Cardiac fibroblast (primary cell): ENCODE measurements at regions not wholly inside any gene's neighbourhood (a gene's known extent, or its start where the extent isn't known, plus 50 kb on each side); places are given as distances from the start of the nearest gene placed in this dataset.
A peak's percentile ranks its signal among the peaks of the same experiment; 100 is the strongest.

ENCODE experiments used
- DNase-seq, 2 donors: peaks; one replicate each; pipeline versions ENCODE4 v3.0.0 to v3.0.0-alpha.2; 2010; ENCODE audit warnings: low read depth in 2 of 2
- H3K4me3 ChIP-seq, 2 donors: replicated peaks in 1 of 2; 1 replicate in 1 of 2; 2 replicates in 1 of 2; pipeline ENCODE4 v1.5.1; 2011; ENCODE audit warnings: low read depth in 2 of 2, low read length in 2 of 2, mild to moderate bottlenecking in 2 of 2, moderate library complexity in 1 of 2
- TF ChIP-seq, protein P1 (sequence below): IDR thresholded peaks from one replicate; pipeline ENCODE4 v1.5.1; 2011; ENCODE audit warnings: low read depth, mild to moderate bottlenecking, low read length, inconsistent platforms

DNA sequence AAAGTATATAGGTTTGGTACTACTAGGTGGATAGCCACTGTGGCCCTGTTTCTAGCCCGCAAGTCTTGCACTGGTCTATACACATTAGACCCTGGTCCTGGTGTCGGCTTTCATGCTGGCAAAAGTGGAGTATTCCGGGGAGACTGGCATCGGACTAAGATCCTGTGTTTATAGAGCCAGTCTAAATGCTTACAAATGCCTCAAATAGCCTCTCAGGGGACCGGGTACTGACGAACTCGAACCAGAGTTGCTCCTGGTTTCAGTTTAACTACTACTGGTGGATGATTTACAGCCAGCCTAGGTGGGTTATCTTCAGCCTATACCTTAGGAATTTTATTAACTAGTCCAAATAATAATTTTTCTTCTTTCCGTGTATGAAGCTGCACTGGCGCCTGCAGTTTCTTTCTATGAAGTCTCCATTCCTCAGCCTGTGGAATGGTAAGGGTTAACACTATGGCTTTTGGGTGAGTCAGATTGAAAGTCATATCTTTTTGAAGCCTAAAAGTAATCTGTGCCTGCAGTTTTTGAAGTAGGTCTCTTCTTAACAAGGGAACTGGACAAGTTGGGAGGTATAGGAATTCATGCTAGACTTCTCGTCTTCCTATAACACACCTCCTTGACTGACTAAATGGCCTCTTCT, 51.3 kb downstream of the OR10H4 start:
- H3K4me3 ChIP-seq = no peak overlapping the region
- DNase-seq = no peak
- TF ChIP-seq, protein P1, sequence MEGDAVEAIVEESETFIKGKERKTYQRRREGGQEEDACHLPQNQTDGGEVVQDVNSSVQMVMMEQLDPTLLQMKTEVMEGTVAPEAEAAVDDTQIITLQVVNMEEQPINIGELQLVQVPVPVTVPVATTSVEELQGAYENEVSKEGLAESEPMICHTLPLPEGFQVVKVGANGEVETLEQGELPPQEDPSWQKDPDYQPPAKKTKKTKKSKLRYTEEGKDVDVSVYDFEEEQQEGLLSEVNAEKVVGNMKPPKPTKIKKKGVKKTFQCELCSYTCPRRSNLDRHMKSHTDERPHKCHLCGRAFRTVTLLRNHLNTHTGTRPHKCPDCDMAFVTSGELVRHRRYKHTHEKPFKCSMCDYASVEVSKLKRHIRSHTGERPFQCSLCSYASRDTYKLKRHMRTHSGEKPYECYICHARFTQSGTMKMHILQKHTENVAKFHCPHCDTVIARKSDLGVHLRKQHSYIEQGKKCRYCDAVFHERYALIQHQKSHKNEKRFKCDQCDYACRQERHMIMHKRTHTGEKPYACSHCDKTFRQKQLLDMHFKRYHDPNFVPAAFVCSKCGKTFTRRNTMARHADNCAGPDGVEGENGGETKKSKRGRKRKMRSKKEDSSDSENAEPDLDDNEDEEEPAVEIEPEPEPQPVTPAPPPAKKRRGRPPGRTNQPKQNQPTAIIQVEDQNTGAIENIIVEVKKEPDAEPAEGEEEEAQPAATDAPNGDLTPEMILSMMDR = no peak

DNA sequence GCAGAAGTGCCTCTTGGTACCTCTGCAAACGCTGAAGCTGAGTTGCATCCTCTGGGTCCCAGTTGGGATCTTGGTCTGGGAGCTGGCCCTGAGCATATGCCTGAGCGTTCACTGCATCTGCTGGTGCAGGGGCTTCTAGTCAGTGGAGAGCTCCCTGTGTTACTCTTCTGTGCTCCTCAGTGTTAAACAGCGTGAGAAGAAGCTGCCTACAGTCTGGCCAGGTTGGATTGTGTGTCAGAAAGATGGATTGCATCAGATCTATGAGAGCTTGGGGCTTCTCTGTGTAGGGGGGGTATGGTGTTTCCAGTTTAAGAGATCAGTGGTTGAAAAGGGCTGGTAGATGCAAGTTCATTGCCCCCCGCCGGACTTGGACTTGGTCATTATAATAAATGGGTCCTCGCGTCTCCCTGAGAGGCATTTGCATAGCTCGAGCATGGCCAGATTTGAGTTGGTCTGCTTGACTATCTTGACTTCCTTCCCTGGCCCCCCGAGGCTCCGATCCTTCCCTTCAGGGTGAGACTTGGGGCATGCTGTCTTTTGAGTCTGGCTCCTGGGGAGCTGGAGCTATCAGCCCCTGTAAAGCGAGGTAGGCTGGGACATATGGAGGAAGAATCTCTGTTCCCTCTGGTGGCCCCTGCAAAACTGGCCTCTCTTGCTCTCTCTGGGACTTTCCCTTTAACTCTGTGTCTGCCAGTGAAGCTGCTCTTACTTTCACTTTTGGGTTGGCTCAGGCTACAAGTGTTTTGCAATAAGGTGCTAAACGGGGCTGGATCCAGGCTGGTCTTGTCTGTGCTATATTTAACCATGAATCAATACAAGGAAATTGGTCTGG, 52.9 kb downstream of the OR10H4 start:
- DNase-seq = peak; percentile 78 to 80
- peak overlapping the region; percentile 11 to 47 for H3K4me3 ChIP-seq
- TF ChIP-seq, protein P1 = peak; percentile 4

GRCh38 chr19:16002406-16003384, 53.9 kb downstream of the OR10H4 start:
- TF ChIP-seq, protein P1 = no peak
- peak overlapping the region in 1 of 2 donors; percentile 47 for H3K4me3 ChIP-seq
- peak in 1 of 2 donors; percentile 3 for DNase-seq

GRCh38 chr19:16003391-16003790, 54.6 kb downstream of the OR10H4 start:
- TF ChIP-seq, protein P1 = no peak
- DNase-seq = no peak
- no peak overlapping the region for H3K4me3 ChIP-seq

GRCh38 chr19:16005925-16006324, 57.1 kb downstream of the OR10H4 start:
- no peak for DNase-seq
- TF ChIP-seq, protein P1 = no peak
- no peak overlapping the region for H3K4me3 ChIP-seq

DNA sequence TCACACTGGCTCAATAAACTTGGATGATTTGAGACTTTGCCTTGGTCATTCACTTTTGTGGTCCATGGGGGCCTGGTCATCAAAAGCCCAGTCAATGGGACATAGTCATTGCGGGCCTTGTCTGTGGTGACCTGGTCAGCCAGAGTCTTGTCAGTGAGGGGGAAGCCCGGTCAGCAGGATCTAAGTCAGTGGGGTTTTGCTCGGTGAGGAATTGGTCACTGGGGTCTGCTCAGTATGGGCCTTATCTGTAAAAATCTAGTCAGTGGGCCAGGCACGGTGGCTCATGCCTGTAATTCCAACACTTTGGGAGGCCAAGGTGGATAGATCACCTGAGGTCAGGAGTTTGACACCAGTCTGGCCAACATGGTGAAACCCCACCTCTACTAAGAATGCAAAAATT, 63.7 kb upstream of the TPM4 start:
- TF ChIP-seq, protein P1 = no peak
- no peak overlapping the region for H3K4me3 ChIP-seq
- DNase-seq = no peak
